Heart left ventricle (tissue), 13 donors: ENCODE measurements at regions not wholly inside any gene's neighbourhood (a gene's known extent, or its start where the extent isn't known, plus 50 kb on each side); places are given as distances from the start of the nearest gene placed in this dataset.
"Not testable (repeated sequence)": the region's sequence is repeated elsewhere in the genome, so short reads cannot be mapped to it uniquely, and the experiment has no call there.

Experiments used
- POLR2A ChIP-seq, 2 donors: fragments of 450-650 bp; IDR thresholded peaks; one replicate each; pipeline ENCODE4 v1.6.1; 2017; ENCODE audit warnings: antibody characterized with exemption in 2 of 2, mild to moderate bottlenecking in 2 of 2, moderate library complexity in 2 of 2
- TF ChIP-seq, protein P1 (sequence below), 12 donors: fragments of 200-600 bp; sonication (generic) in 4 of 12; IDR thresholded peaks; one replicate each; pipeline versions ENCODE4 v1.5.0 to v1.8.0; 2018 to 2022; ENCODE audit warnings: antibody characterized with exemption in 12 of 12, mild to moderate bottlenecking in 5 of 12
- donor health status: ischemic (EF 13 %, LVEDD 7.1; RV severe dilation, severe dysfunction).
- donor health status: DM: no; HTN: yes; CAD: no.
- donor health status: DM: no; HTN: no; CAD: no.
- donor health status: ischemic (EF 25% LVEDD 6.9; RV normal size, moderate dysfunction).
- donor health status: ischemic (EF 25% LVEDD 5.7; RV mildly dilated, moderate dysfunction).
- donor health status: ischemic (EF 35%, LVEDD 5.7; RV mildly dilated, moderate dysfunction).
- donor health status: nonischemic (EF 11% LVEDD 7.7; RV severe dilation, severe dysfunction).
- donor health status: DM: yes; HTN: yes; CAD: no.
- donor health status: PGD.
- donor health status: ischemic (EF 29% LVEDD 5.4; RV normal size, mild dysfunction).
- donor health status: nonischemic (EF 23%, LVEDD 6.1; RV moderate dilation, normal function).

DNA sequence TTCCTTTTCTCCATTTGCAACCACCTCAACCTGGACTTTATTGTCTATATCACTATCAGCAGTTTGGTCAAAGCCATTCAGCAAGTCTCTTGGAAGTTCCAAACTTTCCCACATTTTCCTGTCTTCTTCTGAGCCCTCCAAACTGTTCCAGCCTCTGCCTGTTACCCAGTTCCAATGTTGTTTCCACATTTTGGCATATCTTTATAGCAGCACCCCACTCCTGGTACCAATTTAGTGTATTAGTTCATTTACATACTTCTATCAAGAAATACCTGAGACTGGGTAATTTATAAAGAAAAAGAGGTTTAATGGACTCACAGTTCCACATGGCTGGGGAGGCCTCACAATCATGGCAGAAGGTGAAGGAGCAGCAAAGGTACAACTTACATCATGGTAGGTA, 90.4 kb upstream of the NETO1 start:
- TF ChIP-seq, protein P1, sequence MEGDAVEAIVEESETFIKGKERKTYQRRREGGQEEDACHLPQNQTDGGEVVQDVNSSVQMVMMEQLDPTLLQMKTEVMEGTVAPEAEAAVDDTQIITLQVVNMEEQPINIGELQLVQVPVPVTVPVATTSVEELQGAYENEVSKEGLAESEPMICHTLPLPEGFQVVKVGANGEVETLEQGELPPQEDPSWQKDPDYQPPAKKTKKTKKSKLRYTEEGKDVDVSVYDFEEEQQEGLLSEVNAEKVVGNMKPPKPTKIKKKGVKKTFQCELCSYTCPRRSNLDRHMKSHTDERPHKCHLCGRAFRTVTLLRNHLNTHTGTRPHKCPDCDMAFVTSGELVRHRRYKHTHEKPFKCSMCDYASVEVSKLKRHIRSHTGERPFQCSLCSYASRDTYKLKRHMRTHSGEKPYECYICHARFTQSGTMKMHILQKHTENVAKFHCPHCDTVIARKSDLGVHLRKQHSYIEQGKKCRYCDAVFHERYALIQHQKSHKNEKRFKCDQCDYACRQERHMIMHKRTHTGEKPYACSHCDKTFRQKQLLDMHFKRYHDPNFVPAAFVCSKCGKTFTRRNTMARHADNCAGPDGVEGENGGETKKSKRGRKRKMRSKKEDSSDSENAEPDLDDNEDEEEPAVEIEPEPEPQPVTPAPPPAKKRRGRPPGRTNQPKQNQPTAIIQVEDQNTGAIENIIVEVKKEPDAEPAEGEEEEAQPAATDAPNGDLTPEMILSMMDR (IDR thresholded peaks at IDR 0.05) = not testable (repeated sequence)
- TF ChIP-seq POLR2A (IDR thresholded peaks at IDR 0.05) = not testable (repeated sequence)
